Stimulated activated CD4-positive, alpha-beta T cell treated with anti-CD3 and anti-CD28 coated beads, Interleukin-1b, Interleukin-23, amount 100 ng/mL, for 4 hours (primary cell): ENCODE measurements at regions not wholly inside any gene's neighbourhood (a gene's known extent, or its start where the extent isn't known, plus 50 kb on each side); places are given as distances from the start of the nearest gene placed in this dataset.

Experiments
- DNase-seq, 2 donors: peaks; one replicate each; pipeline ENCODE4 v3.0.0-alpha.2; 2020; ENCODE audit warnings: low read depth in 2 of 2

- DNase-seq: no peak
Observed at GRCh38 chr18:78589916-78590437, 389.6 kb upstream of the SALL3 start.

GRCh38 chr18:78595453-78595852 is 384.2 kb upstream of the SALL3 start:
- DNase-seq: no peak

- no peak for DNase-seq
Observed at GRCh38 chr18:78595924-78596573, 383.6 kb upstream of the SALL3 start.

GRCh38 chr18:78596794-78597345 is 382.7 kb upstream of the SALL3 start:
- no peak for DNase-seq

- DNase-seq: no peak
Observed at GRCh38 chr18:78601349-78601748, 378.3 kb upstream of the SALL3 start.

GRCh38 chr18:78601923-78602322 is 377.7 kb upstream of the SALL3 start:
- DNase-seq: no peak

- no peak for DNase-seq
Observed at GRCh38 chr18:78602430-78602829, 377.2 kb upstream of the SALL3 start.

- DNase-seq: no peak
Observed at GRCh38 chr18:78603102-78603983, 376.3 kb upstream of the SALL3 start.

GRCh38 chr18:78605255-78605654 is 374.4 kb upstream of the SALL3 start:
- DNase-seq: no peak

- DNase-seq: no peak
Observed at GRCh38 chr18:78607221-78607620, 372.4 kb upstream of the SALL3 start.

- DNase-seq: no peak
Observed at GRCh38 chr18:78607784-78608183, 371.8 kb upstream of the SALL3 start.

GRCh38 chr18:78610179-78610578 is 369.4 kb upstream of the SALL3 start:
- no peak for DNase-seq

GRCh38 chr18:78611201-78611800 is 368.3 kb upstream of the SALL3 start:
- DNase-seq: no peak

- DNase-seq: no peak
Observed at GRCh38 chr18:78611869-78612268, 367.7 kb upstream of the SALL3 start.

GRCh38 chr18:78612318-78612717 is 367.3 kb upstream of the SALL3 start:
- DNase-seq: no peak

GRCh38 chr18:78612801-78613200 is 366.8 kb upstream of the SALL3 start:
- no peak for DNase-seq

GRCh38 chr18:78618726-78619125 is 360.9 kb upstream of the SALL3 start:
- no peak for DNase-seq

GRCh38 chr18:78619854-78620253 is 359.8 kb upstream of the SALL3 start:
- no peak for DNase-seq

GRCh38 chr18:78620326-78620725 is 359.3 kb upstream of the SALL3 start:
- DNase-seq: no peak

GRCh38 chr18:78621141-78621755 is 358.4 kb upstream of the SALL3 start:
- no peak for DNase-seq

- DNase-seq: no peak
Observed at GRCh38 chr18:78622251-78622906, 357.2 kb upstream of the SALL3 start.
